Transverse colon (tissue), 4 donors: ENCODE measurements at regions not wholly inside any gene's neighbourhood (a gene's known extent, or its start where the extent isn't known, plus 50 kb on each side); places are given as distances from the start of the nearest gene placed in this dataset.

ENCODE experiments used
- DNase-seq: peaks from one replicate; pipeline ENCODE4 v3.0.0-alpha.2; 2019
- H3K27ac ChIP-seq, 4 donors: fragments of 200-600 bp; sonication (generic); 2 replicates each; pipeline ENCODE4 v1.5.1; 2016 to 2018; ENCODE audit warnings: inconsistent platforms in 4 of 4
- H3K27me3 ChIP-seq: fragments of 200-600 bp; sonication (generic); 2 replicates; pipeline ENCODE4 v1.5.1; 2017; ENCODE audit warnings: inconsistent platforms
- H3K36me3 ChIP-seq, 4 donors: fragments of 200-600 bp; sonication (generic); 2 replicates each; pipeline ENCODE4 v1.5.1; 2017 to 2019; ENCODE audit warnings: inconsistent platforms in 4 of 4
- H3K4me1 ChIP-seq, 4 donors: fragments of 200-600 bp; sonication (generic); 2 replicates each; pipeline ENCODE4 v1.5.1; 2017 to 2020; ENCODE audit warnings: inconsistent platforms in 4 of 4
- H3K4me3 ChIP-seq, 4 donors: fragments of 200-600 bp; sonication (generic); 1 replicate in 1 of 4; 2 replicates in 3 of 4; pipeline versions ENCODE4 v1.5.1 to v1.6.1; 2017 to 2019; ENCODE audit warnings: inconsistent platforms in 4 of 4
- H3K9me3 ChIP-seq, 2 donors: fragments of 200-600 bp; sonication (generic); 2 replicates each; pipeline ENCODE4 v1.5.1; 2017 to 2019; ENCODE audit warnings: inconsistent platforms in 2 of 2
- EP300 ChIP-seq: sonication (generic); formaldehyde crosslinking; IDR thresholded peaks from one replicate; pipeline ENCODE4 v1.6.1; 2017; ENCODE audit warnings: antibody characterized with exemption, low read depth
- POLR2A ChIP-seq: fragments of 450-650 bp; IDR thresholded peaks from one replicate; pipeline ENCODE4 v1.6.1; 2016; ENCODE audit warnings: antibody characterized with exemption, mild to moderate bottlenecking, moderate library complexity
- POLR2AphosphoS5 ChIP-seq, 3 donors: sonication (generic); formaldehyde crosslinking; IDR thresholded peaks; one replicate each; pipeline ENCODE4 v1.6.1; 2016; ENCODE audit warnings: antibody characterized with exemption in 3 of 3
- WGBS, 2 donors: methylation state at CpG; one replicate each; pipeline ENCODE4 v1.1.5; 2018; ENCODE audit warnings: low coverage in 1 of 2; 5-methylcytosine and 5-hydroxymethylcytosine counted together
- in situ Hi-C, 4 donors: fragments of 200-750 bp; cut with MboI; loops; one replicate each; pipeline versions ENCODE4 v1.15.0 to v1.15.1; 2017; ENCODE audit warnings: low sequenced_read_pairs in 3 of 4, low pct_ligation_motif_present in 1 of 4, low pct_unique_long_range_greater_than_20kb in 1 of 4
- intact Hi-C: fragments of 100-400 bp; cut with DNase I; formaldehyde crosslinking; loops from one replicate; pipeline ENCODE4 v1.15.1; 2023; ENCODE audit warnings: low total_unique reads
- TF ChIP-seq, protein P1 (sequence below), 5 experiments: fragments of 200-600 bp in 3 of 5; fragments of 450-650 bp in 2 of 5; sonication (generic) in 3 of 5; IDR thresholded peaks; 1 replicate in 2 of 5; 2 replicates in 3 of 5; pipeline ENCODE4 v1.5.1; 2016 to 2017; ENCODE audit warnings: antibody characterized with exemption in 5 of 5, inconsistent platforms in 3 of 5, mild to moderate bottlenecking in 2 of 5, moderate library complexity in 1 of 5

DNA sequence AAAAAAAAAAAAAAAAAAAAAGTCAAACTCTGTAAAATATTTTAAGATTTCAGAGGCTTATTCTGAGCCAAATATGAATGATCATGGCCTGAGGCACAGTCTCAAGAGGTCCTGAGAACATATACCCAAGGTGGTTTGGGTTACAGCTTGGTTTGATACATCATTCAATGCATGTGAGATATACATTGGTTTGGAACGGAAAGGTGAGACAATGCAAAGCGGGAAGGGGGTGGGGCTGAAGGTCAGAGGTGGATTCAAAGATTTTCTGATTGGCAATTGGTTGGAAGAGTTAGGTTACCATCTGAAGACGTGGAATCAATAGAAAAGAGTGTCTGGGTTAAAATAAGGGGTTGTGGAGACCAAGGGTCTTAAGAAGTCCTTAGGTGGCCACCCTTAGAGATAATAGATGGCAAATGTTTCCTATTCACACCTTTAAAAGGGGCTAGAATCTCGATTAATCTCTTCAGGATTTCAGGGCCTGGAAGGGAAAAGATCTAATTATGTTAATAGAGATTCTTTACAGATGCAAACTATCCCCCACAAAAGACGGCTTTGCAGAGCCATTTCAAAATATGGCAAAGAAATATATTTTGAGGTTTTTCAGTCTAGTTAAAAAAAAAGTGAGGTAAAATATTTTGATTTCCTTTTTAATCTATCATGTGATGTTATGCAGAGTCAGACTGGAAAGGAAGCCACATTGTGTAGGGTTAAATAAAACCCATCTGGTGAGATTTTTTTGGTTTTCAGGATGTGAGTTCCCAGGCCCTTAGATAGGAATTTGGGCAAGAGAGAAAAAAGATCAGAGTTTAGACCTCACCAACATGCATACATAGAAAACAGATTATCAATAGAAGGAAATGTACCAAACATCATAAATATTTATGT lies 173.8 kb upstream of the CNOT2 start:
- intact Hi-C loops, result no loop called here

DNA sequence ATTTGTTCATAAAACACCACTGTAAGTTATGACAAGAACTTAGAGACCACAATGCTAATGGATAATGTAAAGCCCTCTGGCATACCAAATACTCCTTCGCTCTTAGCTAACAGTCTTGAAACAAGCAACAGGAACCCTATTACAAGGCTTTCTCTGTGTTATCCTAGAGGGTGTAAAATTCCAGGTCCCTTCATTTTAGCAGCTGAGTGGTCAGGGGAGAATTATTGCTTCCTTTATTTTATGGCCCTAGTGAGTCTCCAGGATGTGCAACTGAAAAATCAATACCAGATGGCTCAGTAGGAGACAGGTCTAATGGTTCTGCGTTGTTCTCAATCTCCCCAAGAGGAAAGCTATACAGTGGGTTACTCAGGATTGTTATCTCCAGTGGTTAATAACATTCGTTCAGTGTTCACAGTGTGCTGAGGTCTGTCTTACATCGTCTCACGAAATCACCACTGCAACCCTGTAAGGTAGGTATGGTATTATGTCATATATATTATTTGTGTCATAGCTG lies 172.7 kb upstream of the CNOT2 start:
- Histone ChIP-seq H3K9me3 (no peaks in the 10 kb centered on the region), H3K27ac (no peak overlapping the region), H3K27me3 (no peaks in the 10 kb centered on the region), H3K36me3 (no peaks in the 10 kb centered on the region), H3K4me3 (no peak overlapping the region), H3K4me1 (no peaks in the 10 kb centered on the region)
- DNase-seq, result no peak
- TF ChIP-seq POLR2A, result no peak
- no peak for TF ChIP-seq EP300
- TF ChIP-seq, protein P1, sequence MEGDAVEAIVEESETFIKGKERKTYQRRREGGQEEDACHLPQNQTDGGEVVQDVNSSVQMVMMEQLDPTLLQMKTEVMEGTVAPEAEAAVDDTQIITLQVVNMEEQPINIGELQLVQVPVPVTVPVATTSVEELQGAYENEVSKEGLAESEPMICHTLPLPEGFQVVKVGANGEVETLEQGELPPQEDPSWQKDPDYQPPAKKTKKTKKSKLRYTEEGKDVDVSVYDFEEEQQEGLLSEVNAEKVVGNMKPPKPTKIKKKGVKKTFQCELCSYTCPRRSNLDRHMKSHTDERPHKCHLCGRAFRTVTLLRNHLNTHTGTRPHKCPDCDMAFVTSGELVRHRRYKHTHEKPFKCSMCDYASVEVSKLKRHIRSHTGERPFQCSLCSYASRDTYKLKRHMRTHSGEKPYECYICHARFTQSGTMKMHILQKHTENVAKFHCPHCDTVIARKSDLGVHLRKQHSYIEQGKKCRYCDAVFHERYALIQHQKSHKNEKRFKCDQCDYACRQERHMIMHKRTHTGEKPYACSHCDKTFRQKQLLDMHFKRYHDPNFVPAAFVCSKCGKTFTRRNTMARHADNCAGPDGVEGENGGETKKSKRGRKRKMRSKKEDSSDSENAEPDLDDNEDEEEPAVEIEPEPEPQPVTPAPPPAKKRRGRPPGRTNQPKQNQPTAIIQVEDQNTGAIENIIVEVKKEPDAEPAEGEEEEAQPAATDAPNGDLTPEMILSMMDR (IDR thresholded peaks at IDR 0.05), result no peak
- TF ChIP-seq POLR2AphosphoS5 (IDR thresholded peaks at IDR 0.05), result no peak
- WGBS, 2 donors, result 78 to 84% methylated on average over 2 to 5 of the region's 5 CpGs
- in situ Hi-C loops (no loop called here), intact Hi-C loops (no loop called here)

More for the DNA sequence above, 173.8 kb upstream of the CNOT2 start:
- TF ChIP-seq POLR2A (no peak), EP300 (no peak), POLR2AphosphoS5 (IDR thresholded peaks at IDR 0.05) (no peak)
- TF ChIP-seq, protein P1 (IDR thresholded peaks at IDR 0.05), result no peak
- 69 to 82% methylated on average over 5 of the region's 5 CpGs for WGBS, 2 donors
- Histone ChIP-seq H3K27me3 (no peaks in the 10 kb centered on the region), H3K36me3 (no peaks in the 10 kb centered on the region), H3K4me3 (no peak overlapping the region), H3K9me3 (no peaks in the 10 kb centered on the region), H3K4me1 (no peaks in the 10 kb centered on the region), H3K27ac (no peak overlapping the region)
- no peak for DNase-seq
- in situ Hi-C loops, result no loop called here

DNA sequence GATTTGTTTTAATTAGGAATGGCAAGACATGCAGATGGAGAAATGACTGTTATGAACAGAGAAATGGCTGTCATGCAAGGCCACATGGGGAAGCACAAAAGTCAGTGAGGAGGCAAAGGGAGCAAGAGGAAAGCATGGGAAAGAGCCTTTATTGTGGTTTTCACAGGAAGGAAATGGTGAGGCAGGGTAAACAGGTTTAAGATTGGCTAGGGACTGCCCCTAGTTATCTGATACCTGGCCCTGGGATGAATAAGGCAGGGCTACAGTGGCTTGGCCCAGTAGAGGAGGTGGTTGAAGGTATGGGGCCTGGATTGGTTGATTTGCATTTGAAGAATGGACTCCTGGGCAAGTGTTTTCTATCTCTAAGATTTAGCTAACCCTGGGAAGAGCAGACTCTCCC lies 168.7 kb upstream of the CNOT2 start:
- DNase-seq, result no peak
- Histone ChIP-seq H3K36me3 (no peaks in the 10 kb centered on the region), H3K4me1 (no peaks in the 10 kb centered on the region), H3K27me3 (no peaks in the 10 kb centered on the region), H3K27ac (no peak overlapping the region), H3K9me3 (no peaks in the 10 kb centered on the region), H3K4me3 (no peak overlapping the region)
- in situ Hi-C loops, result no loop called here
- intact Hi-C loops, result no loop called here
- TF ChIP-seq POLR2A (no peak), POLR2AphosphoS5 (IDR thresholded peaks at IDR 0.05) (no peak), EP300 (no peak)
- TF ChIP-seq, protein P1 (IDR thresholded peaks at IDR 0.05), result no peak

DNA sequence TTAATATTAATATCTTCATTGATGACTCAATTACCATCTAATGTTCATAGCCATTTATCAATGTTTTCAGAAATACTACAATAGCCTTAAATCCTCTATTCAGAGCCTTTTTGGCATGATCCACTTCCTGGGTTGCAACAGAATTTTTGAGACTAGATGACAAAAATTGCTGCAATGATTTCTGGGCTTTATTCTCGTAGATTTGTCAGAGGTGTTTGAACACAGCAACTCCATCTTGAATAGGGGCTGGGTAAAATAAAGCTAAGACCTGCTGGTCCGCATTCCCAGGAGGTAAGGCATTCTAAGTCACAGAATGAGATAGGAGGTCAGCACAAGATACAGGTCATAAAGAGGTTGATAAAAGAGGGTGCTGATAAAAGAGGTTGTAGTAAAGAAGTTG lies 165.8 kb upstream of the CNOT2 start:
- in situ Hi-C loops (no loop called here), intact Hi-C loops (no loop called here)
- Histone ChIP-seq H3K4me1 (no peaks in the 10 kb centered on the region), H3K9me3 (no peaks in the 10 kb centered on the region), H3K4me3 (no peak overlapping the region), H3K36me3 (no peaks in the 10 kb centered on the region), H3K27me3 (no peaks in the 10 kb centered on the region), H3K27ac (no peak overlapping the region)
- TF ChIP-seq, protein P1 (IDR thresholded peaks at IDR 0.05), result no peak
- no peak for TF ChIP-seq POLR2AphosphoS5 (IDR thresholded peaks at IDR 0.05)
- TF ChIP-seq EP300, result no peak
- TF ChIP-seq POLR2A, result no peak
- no peak for DNase-seq
- 83 to 84% methylated on average over 2 of the region's 2 CpGs for WGBS, 2 donors
